ENCODE measurements at regions not wholly inside any gene's neighbourhood (a gene's known extent, or its start where the extent isn't known, plus 50 kb on each side); places are given as distances from the start of the nearest gene placed in this dataset.

GRCh38 chr11:79762279-79762921 is 321.6 kb upstream of the TENM4 start:
- no peak for DNase-seq

- DNase-seq: no peak
These were observed 317.5 kb upstream of the TENM4 start for GRCh38 chr11:79758325-79758724.

GRCh38 chr11:79747406-79747805 is 306.6 kb upstream of the TENM4 start:
- DNase-seq: no peak

DNA sequence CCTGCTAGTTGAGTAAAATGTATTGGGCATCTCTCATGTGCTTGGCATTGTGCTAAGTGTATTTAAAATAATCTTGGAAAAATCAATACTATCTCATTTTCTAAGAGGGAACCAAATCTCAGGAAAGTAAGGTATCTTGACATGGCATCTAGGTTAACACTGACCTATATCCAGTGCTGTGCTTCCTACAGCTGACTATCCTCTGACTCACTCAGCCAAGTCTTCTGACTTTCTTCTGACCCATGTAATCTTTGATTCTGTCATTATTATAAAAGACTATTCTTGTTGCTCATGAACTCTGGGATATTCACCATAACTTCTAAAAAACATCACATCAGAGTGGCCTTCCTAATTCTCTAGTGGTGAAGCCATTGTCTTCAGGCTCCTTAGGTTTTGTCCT is 304.1 kb upstream of the TENM4 start:
- no peak for DNase-seq

DNA sequence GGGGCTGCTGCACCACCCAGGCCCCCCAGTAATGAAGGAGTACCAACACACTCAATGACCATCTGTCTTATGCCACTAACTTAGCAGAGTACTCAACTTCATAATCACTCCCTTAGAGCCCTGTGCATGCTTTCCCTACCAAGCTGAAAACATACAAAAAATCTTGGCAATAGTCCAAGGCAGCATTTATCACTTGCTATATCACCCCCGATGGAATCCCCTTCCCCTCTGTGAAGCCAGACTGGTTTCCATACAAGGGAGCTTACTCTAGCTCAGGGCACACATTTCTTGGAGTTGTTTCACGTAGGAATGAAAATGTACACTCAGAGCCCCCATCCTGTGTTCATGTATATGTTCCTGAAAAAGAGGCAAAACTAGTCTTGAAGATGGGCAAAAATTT is 301.3 kb upstream of the TENM4 start:
- no peak for DNase-seq

DNA sequence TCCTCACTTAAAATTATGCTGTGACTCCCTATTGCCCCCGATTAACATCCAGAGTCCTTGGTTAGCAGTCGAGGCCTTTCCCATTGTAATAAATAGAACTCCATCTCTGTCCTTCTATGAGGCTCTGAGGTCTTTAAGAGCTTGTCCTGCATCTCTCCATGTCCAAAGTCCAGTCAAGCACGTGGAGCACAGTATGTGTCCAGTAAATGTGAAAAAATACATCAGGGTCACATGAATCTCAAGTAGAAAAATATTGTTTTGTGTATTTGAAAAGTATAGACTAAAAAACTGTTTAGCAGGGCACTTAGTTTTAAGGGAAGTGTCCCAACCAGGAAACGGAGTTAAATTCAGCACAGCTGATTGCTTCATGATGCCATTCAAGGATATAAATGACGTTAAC is 298.8 kb upstream of the TENM4 start:
- DNase-seq: no peak

GRCh38 chr11:79727221-79727620 is 286.4 kb upstream of the TENM4 start:
- no peak for DNase-seq

- no peak for DNase-seq
These were observed 279.3 kb upstream of the TENM4 start for GRCh38 chr11:79720115-79720514.

DNA sequence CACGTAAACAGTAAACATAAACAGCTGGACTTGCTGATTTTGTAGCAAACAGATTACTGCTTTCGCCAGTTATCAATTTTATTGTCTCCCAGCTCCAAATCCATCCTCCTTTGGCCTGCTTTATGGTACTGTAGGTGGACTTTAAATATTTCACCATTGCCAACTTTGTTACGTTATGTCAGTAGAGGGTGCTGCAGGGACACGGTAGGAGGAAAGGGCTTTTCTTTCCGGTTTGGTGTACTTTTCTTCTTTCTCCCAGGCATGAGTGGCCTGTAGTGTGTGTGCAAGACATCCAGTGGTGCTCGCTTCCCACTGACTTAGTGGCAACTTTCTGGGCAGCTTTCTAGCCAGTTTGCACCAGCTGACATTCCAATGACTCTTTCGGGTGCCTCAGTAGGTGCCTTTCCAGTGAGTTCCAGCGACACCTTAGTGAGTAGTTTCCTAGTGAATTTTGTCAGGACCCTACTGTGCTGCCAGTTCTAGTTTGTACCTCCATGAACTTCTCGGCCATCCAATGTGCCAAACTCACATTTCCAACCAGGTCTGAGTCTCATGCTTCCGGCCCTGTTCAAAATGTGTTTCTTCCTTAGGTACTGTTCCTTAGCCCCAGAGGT is 267.6 kb upstream of the TENM4 start:
- no peak for DNase-seq

DNA sequence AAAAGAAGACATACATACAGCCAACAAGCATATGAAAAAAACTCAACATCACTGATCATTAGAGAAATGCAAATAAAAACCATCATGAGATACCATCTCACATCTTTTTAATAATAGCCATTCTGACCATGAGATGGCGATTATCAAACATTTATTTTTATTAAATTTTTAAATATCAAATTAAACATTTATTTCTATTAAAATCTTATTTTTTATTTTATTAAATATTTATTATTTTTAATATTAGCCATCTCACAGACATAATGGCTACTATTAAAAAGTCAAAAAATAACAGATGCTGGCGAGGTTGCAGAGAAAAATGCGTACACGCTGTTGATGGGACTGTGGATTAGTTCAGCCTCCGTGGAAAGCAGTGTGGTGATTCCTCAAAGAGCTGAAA is 264.8 kb upstream of the TENM4 start:
- no peak for DNase-seq

DNA sequence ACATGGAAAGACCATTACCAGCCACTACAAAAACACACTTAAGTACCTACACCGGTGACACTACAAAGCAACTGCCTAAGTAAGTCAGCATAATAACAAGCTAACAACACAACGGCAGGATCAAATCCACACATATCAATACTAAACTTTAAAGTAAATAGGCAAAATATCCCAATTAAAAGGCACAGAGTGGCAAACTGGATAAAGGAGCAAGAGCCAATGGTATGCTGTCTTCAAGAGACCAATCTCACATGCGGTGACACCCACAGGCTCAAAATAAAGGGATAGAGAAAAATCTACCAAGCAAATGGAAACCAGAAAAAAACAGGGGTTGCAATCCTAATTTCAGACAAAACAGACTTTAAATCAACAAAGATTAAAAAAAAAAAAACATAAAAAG is 261.5 kb upstream of the TENM4 start:
- no peak for DNase-seq

GRCh38 chr11:79699246-79699645 is 258.4 kb upstream of the TENM4 start:
- no peak for DNase-seq

DNA sequence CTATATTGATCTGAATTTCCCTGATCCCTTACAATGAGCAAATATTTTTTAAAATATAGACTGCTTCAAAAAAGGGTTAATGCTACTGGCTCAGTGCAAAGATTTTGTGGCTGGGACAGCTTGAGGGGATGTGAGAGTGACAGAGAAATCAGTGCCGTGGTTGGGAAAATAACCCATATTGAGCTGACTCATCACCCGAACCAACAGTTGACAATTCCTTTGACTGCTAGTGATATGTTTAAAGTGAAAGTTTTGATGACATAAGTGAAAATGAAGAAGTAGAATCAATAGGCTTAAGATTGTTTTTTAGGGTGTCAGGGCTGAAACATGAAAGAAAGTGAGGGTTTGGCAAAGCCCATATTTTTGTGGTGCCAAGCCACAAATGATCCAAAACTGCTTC is 257.1 kb upstream of the TENM4 start:
- DNase-seq: no peak

DNA sequence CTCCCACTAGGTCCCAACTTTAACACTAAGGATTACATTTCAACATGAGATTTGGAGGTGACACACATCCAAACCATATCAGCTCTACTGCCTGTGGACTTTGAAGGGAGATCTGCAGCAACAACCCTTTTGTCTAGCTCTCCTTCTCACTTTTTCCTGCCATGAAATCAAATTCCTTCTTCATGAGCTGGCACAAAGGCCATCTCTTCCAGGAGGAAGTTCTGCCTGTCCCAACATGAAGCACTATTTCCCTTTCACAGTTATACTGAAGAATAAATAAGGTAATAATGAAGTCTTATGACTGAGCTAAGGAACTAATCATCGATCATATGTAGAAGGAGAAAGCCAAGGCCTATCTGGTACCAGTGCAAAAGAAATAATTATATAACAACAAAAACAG is 253.5 kb upstream of the TENM4 start:
- no peak for DNase-seq

DNA sequence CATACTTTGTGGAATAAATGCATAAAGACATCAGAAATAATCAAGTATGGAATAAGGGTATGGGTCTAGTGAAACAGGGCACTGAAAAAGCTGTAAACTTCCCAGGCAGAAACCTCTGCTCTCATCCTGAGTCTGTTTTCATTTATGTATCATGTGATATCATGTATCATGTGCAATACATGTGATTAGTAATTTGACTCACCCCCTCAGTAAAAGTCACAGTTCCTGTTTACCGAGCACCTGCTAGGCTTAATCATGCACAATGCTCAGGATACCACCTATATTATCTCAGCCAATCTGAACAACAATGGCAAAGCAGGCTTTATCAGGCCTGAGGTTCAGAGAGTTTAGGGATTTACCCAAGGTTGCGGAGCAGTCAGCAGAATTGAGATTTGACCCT is 250.6 kb upstream of the TENM4 start:
- DNase-seq: no peak

DNA sequence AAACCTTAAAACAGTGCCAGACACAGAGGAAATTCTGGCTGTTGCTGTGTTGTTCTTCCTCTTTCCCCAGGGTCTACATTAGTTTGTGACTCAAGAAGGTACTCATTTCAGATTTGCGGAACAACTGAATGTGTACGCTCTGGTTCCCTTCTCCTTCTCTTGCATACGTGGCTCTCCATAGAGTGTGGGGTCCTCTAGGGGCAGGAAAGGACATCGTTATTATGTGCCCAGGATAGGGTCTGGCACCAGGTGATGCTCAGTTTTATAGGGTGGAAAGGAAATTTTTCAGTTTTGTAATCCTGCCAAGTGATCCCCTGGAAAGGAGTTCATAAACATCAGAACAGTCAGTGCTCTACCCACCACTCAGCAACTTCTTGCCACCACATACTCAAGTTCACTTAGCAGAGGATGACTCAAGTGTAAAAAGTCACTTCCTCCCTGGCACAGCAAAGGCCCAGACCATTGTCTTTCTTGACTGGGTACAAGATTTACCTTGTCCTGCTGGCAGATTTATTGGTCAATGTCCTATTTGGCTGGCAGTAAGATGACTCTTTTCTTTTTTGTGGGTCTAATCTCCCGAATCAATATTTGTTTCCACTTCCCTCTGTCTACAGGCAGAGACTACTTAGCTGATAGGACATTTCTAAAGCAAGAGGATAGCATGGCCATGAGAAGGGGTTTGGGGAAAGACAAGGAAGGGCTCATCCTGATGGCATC is 246.0 kb upstream of the TENM4 start:
- no peak for DNase-seq

DNA sequence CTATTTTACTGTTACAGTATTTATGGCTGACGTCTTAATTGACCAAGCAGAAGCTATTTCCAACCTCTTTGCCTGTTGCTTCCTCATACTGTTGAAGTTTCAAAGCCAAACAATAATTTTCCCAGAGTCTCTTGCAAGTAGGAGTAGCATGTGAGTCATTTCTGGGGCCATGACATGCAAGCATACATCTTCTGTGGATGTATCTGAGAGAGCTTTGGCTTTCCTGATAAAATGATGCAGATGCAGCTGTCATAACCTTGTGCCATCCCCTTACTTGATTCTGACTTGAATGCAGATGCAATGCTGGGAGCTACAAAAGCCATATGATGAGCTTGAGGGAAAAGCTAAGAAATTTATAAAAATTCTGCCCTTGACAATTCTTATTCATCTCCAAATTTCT is 243.1 kb upstream of the TENM4 start:
- no peak for DNase-seq

DNA sequence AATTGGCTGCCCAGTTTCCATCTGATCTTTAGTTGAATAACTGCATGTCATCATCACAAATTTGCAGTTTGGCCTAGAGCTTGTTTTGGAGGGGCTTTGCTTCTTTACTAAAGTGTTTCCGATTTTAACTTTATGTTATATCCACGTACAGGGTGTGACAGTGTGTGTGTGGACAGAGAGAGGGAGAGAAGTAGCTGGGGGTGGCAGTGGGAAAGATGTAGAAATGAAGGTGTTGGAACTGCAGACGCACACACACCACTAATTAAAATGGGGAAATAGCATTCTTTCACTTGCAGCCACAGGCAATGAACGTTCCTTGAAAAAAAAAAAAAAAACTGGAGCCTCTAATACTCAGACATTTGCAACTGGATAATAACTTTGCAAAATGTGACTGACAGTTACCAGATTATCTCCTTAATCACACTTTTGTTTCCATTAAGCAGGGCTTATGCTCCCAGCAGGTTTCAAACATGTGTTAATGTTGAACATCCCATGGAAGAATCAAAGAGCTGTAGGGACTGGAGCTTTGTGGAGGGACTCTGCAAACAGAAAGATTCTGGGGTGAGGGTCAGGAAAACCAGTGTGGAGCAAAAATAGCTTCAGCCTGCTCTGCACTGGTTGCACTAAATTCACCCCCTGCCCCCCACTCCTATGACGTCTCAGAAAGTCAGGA is 238.1 kb upstream of the TENM4 start:
- DNase-seq: no peak

DNA sequence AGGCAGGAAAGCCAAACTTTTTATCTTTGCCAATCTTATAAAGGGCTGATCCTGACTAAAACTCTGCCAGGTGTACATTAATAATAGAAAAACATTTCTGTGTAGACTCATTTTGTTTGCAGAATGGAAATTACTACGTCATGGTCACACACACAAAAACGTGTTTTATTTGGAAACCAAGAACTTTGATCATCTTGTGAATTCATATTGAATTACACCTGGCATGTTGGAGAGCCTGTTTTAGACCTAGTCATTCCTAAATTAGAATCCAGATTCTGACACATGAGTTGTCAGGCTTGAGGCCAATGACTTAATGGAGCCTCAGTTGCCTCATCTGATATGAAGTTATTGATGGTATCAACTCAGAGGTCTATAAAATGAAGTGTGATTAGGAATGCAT is 235.6 kb upstream of the TENM4 start:
- no peak for DNase-seq

GRCh38 chr11:79675081-79675480 is 234.3 kb upstream of the TENM4 start:
- DNase-seq: no peak

- DNase-seq: no peak
These were observed 232.0 kb upstream of the TENM4 start for GRCh38 chr11:79672786-79673185.

GRCh38 chr11:79671401-79671800 is 230.6 kb upstream of the TENM4 start:
- no peak for DNase-seq

DNA sequence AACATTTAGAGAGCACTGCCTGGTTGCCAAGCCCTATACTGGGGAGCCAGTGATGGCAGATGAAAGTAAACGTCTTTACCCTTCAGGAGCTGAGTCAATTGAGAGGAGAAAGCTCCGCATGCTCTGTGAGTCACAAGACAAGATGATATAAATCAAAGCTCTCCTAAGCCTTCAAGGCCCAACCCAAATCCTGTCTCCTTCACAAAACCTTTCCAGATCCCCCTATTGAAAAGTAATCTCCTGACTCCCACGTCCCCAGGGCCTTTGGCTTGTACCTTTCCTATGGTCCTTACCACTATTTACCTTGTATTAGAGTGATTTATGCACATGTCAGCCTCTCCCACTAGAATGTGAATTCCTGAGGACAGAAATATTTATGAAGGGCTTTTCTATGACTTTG is 230.1 kb upstream of the TENM4 start:
- no peak for DNase-seq

DNA sequence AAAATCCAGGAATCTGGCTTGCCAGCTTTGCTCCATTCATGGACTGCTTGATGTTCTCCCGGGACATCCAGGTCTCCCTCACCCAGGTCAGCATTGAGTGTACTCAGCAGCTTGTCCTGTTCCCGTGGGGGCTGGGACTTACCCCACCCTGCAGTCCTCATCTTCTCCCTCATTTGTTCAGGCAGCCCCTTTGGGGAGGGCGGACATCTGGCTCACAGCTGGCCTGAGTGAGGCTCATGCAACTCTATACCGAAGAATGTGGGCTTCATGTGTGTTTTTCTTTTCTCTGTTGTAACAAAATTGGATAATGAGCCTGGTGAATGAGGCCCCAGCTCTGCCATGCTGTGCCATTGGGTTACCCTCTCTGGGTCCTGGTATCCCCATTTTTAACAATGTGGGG is 227.7 kb upstream of the TENM4 start:
- DNase-seq: no peak

All from central memory CD4-positive, alpha-beta T cell (primary cell).